GM13977 (cell line): ENCODE measurements at regions not wholly inside any gene's neighbourhood (a gene's known extent, or its start where the extent isn't known, plus 50 kb on each side); places are given as distances from the start of the nearest gene placed in this dataset.

Experiments
- DNase-seq: peaks from one replicate; pipeline ENCODE4 v3.0.0; 2012; ENCODE audit warnings: low spot score
- CTCF ChIP-seq: IDR thresholded peaks from 2 replicates; pipeline ENCODE4 v1.5.1; 2012; ENCODE audit warnings: mild to moderate bottlenecking, control low read depth; ENCODE audit not compliant: insufficient read depth; ENCODE audit errors: extremely low read depth, missing control alignments
- in situ Hi-C: fragments of 300-500 bp; cut with MboI; formaldehyde crosslinking; loops from one replicate; pipeline ENCODE4 v1.12.0; 2022; ENCODE audit warnings: low sequenced_read_pairs, low pct_unique_long_range_greater_than_20kb, mixed read lengths, inconsistent platforms; ENCODE audit not compliant: unreplicated experiment

- in situ Hi-C loops, result no loop called here
- no peak for DNase-seq
- no peak for TF ChIP-seq CTCF
Observed at GRCh38 chr5:117411701-117412100, 837.1 kb upstream of the SEMA6A start.

GRCh38 chr5:117405197-117405596 lies 830.6 kb upstream of the SEMA6A start:
- no peak for DNase-seq
- no peak for TF ChIP-seq CTCF
- in situ Hi-C loops, result no loop called here

GRCh38 chr5:117394506-117395157 lies 820.0 kb upstream of the SEMA6A start:
- TF ChIP-seq CTCF, result no peak
- in situ Hi-C loops, result no loop called here
- DNase-seq, result no peak

GRCh38 chr5:117393125-117393524 lies 818.5 kb upstream of the SEMA6A start:
- no peak for TF ChIP-seq CTCF
- in situ Hi-C loops, result no loop called here

GRCh38 chr5:117380316-117380715 lies 805.7 kb upstream of the SEMA6A start:
- no peak for TF ChIP-seq CTCF
- no peak for DNase-seq
- in situ Hi-C loops, result no loop called here

More at GRCh38 chr5:117393125-117393524, 818.5 kb upstream of the SEMA6A start:
- DNase-seq, result no peak

- in situ Hi-C loops, result no loop called here
- TF ChIP-seq CTCF, result no peak
- DNase-seq, result no peak
Observed at GRCh38 chr5:117379521-117379920, 804.9 kb upstream of the SEMA6A start.
